Astrocyte of the spinal cord (primary cell): ENCODE measurements at regions not wholly inside any gene's neighbourhood (a gene's known extent, or its start where the extent isn't known, plus 50 kb on each side); places are given as distances from the start of the nearest gene placed in this dataset.

Experiments used
- DNase-seq: peaks from one replicate; pipeline ENCODE4 v3.0.0; 2011; ENCODE audit warnings: low read depth, low spot score
- H3K4me3 ChIP-seq: 2 replicates; pipeline ENCODE4 v1.5.1; 2011; ENCODE audit warnings: low read depth, mild to moderate bottlenecking, low read length, moderate library complexity
- CTCF ChIP-seq: IDR thresholded peaks from 2 replicates; pipeline ENCODE4 v1.5.1; 2012; ENCODE audit warnings: low read depth, mild to moderate bottlenecking, low read length, inconsistent platforms
- in situ Hi-C: cut with HindIII; loops from 2 replicates; pipeline ENCODE4 v1.10.0; 2017; ENCODE audit warnings: low sequenced_read_pairs

DNA sequence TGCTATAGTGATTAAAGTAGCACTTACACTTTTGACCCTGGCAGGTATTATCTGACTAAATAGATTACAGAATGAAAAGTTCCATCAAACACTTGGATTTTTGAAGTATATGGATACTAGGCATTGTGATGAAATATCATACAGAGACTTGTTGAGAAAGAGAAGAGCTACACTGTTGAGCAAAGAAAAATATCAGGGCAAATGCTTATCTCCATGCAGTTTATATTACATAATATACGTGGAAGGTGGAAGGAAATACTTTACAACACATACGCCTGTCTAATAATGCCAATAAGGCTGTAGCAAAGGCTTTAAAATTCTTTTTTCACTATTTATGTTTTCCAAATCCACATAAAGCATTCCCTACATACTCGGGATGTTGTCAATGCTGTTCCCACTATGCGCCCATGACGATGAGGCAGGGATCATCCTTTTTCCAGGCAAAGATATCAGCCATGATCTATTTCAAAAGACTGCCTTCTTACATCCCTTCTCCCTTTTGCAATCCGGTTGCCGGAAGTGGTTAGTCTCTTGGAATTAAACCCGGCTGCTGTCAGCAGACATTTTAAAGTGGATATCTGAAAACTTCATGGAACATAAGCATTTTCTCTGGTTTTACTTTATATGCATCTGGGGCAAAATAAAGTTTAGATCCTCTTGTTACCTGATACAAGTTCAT is 92.6 kb upstream of the ITGA4 start:
- H3K4me3 ChIP-seq = no peak overlapping the region
- no peak for DNase-seq
- in situ Hi-C loops = no loop called here
- no peak for TF ChIP-seq CTCF

DNA sequence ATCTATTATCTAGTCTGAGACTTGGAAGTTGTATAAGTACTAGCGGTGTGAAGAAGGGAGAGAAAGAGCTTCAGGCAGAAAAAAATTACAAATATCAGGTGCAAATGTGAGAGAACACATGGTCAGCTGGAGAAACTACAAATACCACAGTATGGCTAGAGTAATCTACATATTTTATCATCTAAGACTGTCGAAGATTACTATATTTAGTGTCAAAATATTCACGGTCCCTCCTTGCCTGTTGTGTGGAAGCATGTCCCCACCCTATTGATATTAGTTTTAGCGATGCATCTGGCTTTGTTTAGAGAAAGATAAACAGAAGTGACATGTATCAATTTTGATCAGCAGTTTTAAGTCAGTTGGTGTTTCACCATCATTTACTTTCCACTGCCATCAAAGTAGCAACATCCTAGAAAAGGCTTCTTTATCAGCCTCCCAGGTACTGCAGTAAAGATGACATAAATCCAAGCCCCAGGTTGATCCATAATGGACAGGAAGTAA is 90.5 kb upstream of the ITGA4 start:
- in situ Hi-C loops = no loop called here
- DNase-seq = no peak
- no peak overlapping the region for H3K4me3 ChIP-seq
- no peak for TF ChIP-seq CTCF

DNA sequence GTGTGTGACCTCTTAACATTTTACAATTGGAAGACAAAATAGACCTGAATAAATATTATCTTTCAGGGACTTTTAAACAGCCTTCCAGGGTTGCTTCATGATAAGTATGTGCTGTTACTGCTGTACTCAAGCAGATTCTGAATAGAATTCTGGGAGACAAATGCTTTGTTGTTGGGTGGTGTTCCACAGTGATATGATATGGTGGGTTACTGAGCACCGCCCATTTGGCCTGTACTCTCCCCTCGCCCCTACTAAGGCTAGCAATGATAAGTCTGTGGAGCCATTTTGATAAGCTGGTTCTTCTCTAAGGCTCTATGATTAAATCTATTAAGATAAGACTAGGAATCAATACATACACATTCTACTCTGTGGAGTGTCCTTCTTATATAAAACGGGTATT is 89.8 kb upstream of the ITGA4 start:
- no peak for DNase-seq
- no peak for TF ChIP-seq CTCF
- H3K4me3 ChIP-seq = no peak overlapping the region
- in situ Hi-C loops = no loop called here

- no peak for DNase-seq
- no peak for TF ChIP-seq CTCF
- in situ Hi-C loops = no loop called here
- H3K4me3 ChIP-seq = no peak overlapping the region
Measured at GRCh38 chr2:181367906-181368435, 89.2 kb upstream of the ITGA4 start.

DNA sequence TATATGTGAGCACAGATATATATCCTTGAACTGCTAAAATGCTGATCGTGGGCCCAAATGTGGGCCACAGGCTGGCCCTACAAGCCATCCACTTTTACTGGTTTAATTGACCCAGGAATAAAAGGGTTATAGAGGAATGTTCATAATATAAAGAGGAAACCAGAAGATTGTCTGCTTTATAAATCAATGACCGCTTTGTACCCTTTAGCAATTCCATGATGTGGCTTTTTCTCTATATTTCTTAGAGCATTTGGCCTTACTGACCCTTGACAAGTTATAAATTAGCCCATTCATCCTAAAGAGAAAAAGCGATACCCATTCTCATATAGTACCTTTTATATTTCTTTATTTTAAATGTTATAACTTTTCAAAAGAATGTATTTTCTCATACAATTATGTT is 87.1 kb upstream of the ITGA4 start:
- H3K4me3 ChIP-seq = no peak overlapping the region
- in situ Hi-C loops = no loop called here
- no peak for DNase-seq
- TF ChIP-seq CTCF = no peak

DNA sequence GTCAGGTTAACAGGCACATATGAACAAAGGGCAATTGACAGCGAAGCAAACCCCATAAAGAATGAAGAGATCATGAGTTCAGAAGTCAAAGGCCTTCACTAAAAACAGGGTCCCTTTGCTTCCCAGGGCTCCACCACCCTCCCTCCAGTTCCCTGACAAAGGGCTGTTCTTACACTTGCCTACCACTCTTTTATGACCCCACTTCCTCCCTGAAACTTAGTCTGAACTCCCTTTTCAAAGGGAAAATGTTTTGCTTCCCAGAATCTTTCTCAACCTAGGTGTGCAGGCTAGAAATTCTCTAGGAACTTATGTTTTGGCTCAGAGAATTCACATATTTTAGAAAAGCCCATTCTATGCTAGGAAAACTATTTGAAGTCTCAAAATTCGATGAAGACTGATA is 86.0 kb upstream of the ITGA4 start:
- in situ Hi-C loops = no loop called here
- TF ChIP-seq CTCF = no peak
- DNase-seq = no peak
- no peak overlapping the region for H3K4me3 ChIP-seq
